B cell (primary cell): ENCODE measurements at regions not wholly inside any gene's neighbourhood (a gene's known extent, or its start where the extent isn't known, plus 50 kb on each side); places are given as distances from the start of the nearest gene placed in this dataset.

ENCODE experiments used
- CTCF ChIP-seq: fragments of 200-600 bp; IDR thresholded peaks from one replicate; pipeline ENCODE4 v1.8.0; 2022; ENCODE audit warnings: antibody characterized with exemption, mild to moderate bottlenecking
- EZH2 ChIP-seq: IDR thresholded peaks from 2 replicates; pipeline ENCODE4 v1.6.1; 2012; ENCODE audit warnings: borderline replicate concordance, low read depth, mild to moderate bottlenecking, moderate library complexity, low read length; ENCODE audit not compliant: insufficient read depth, poor library complexity, severe bottlenecking

GRCh38 chr10:124270530-124271327 is 148.0 kb downstream of the OAT start:
- TF ChIP-seq CTCF: no peak
- TF ChIP-seq EZH2: no peak
